ENCODE measurements at regions not wholly inside any gene's neighbourhood (a gene's known extent, or its start where the extent isn't known, plus 50 kb on each side); places are given as distances from the start of the nearest gene placed in this dataset.

DNA sequence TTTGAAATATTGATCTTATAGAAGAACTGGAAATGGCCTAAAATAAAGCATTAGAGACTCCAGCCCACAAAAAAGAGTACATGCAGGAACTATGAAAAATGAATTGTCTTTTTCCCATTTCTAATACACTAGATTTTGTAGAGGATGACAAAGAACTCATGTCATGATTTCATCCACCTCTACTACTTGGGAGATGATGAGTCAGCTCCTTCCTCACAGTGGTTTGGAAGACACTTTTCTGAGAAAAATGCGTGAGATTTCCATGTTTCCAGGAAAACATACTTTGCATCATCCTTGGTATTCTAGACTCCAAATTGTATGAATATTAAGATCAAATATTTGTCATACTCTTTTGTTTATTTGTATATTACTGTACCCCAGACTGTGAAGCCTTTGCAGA is 500.5 kb downstream of the FAM181B start:
- ATAC-seq (ENCODE audit: low FRiP score in 2 of 2) (no peak), DNase-seq (no peak)
- WGBS, 2 donors, result 87 to 97% methylated on average over 1 of the region's 1 CpG
- no peak overlapping the region for H3K4me3 ChIP-seq
- no peaks in the 10 kb centered on the region for H3K4me1 ChIP-seq
- H3K36me3 ChIP-seq, result no peaks in the 10 kb centered on the region
- H3K9me3 ChIP-seq, result no peaks in the 10 kb centered on the region
- H3K27me3 ChIP-seq, result no peaks in the 10 kb centered on the region
- no peak for TF ChIP-seq POLR2A (IDR thresholded peaks at IDR 0.05)
- H3K27ac ChIP-seq, result no peak overlapping the region

DNA sequence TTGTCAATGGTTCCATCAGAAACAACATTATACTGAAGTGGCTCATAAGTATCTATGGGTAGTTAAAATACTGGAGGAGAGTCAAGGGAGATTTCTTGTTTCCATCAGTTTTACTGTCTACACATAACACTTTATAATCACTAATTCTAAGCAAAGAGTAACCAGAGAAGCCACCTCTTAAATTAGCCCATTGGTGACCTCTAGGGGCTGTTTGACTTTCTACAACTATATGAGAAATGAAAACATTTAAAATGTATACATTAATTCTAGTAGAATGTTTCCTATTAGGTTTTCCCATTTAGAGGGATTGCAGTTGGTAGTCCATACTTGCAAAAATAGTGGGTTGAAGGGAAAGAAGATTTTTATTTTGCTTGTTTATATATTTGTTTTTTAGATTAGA is 504.3 kb downstream of the FAM181B start:
- no peak for ATAC-seq (ENCODE audit: low FRiP score in 2 of 2)

DNA sequence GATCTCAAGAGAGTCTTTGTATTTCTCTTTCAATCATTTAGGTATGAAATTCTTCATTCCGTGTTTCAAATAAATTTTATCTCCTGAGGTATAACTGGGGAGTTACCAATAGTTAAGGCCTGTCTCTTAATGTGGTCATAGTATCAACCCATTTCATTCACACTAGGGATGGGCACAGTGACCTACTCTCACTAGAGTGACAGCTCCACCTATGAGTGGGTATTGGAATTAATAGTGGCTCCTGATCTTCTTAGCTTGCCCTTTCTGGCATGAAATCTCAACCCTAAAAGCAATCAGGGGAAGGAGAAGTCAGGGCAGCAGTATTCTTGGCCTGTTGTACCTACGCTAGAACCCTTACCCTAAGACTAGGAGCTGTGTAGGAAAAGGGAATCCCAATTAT is 507.7 kb downstream of the FAM181B start:
- ATAC-seq (ENCODE audit: low FRiP score in 2 of 2) (no peak), DNase-seq (no peak)
- H3K9me3 ChIP-seq, result no peaks in the 10 kb centered on the region
- TF ChIP-seq EP300 (IDR thresholded peaks at IDR 0.05), result no peak
- no peak for TF ChIP-seq POLR2AphosphoS5 (IDR thresholded peaks at IDR 0.05)
- TF ChIP-seq, protein P1, sequence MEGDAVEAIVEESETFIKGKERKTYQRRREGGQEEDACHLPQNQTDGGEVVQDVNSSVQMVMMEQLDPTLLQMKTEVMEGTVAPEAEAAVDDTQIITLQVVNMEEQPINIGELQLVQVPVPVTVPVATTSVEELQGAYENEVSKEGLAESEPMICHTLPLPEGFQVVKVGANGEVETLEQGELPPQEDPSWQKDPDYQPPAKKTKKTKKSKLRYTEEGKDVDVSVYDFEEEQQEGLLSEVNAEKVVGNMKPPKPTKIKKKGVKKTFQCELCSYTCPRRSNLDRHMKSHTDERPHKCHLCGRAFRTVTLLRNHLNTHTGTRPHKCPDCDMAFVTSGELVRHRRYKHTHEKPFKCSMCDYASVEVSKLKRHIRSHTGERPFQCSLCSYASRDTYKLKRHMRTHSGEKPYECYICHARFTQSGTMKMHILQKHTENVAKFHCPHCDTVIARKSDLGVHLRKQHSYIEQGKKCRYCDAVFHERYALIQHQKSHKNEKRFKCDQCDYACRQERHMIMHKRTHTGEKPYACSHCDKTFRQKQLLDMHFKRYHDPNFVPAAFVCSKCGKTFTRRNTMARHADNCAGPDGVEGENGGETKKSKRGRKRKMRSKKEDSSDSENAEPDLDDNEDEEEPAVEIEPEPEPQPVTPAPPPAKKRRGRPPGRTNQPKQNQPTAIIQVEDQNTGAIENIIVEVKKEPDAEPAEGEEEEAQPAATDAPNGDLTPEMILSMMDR (IDR thresholded peaks at IDR 0.05), result no peak
- no peak for TF ChIP-seq POLR2A (IDR thresholded peaks at IDR 0.05)
- H3K4me3 ChIP-seq, result no peak overlapping the region
- WGBS, 2 donors, result 78 to 81% methylated on average over 2 of the region's 2 CpGs
- H3K36me3 ChIP-seq, result no peaks in the 10 kb centered on the region
- no peaks in the 10 kb centered on the region for H3K4me1 ChIP-seq
- no peaks in the 10 kb centered on the region for H3K27me3 ChIP-seq
- no peak overlapping the region for H3K27ac ChIP-seq

More for the DNA sequence above, 504.3 kb downstream of the FAM181B start:
- Histone ChIP-seq H3K36me3 (no peaks in the 10 kb centered on the region), H3K27ac (no peak overlapping the region), H3K4me1 (no peaks in the 10 kb centered on the region), H3K9me3 (no peaks in the 10 kb centered on the region), H3K27me3 (no peaks in the 10 kb centered on the region), H3K4me3 (no peak overlapping the region)
- DNase-seq, result no peak
- TF ChIP-seq POLR2AphosphoS5 (IDR thresholded peaks at IDR 0.05), result no peak
- no peak for TF ChIP-seq POLR2A (IDR thresholded peaks at IDR 0.05)
- TF ChIP-seq, protein P1 (IDR thresholded peaks at IDR 0.05), result no peak
- no peak for TF ChIP-seq EP300 (IDR thresholded peaks at IDR 0.05)

DNA sequence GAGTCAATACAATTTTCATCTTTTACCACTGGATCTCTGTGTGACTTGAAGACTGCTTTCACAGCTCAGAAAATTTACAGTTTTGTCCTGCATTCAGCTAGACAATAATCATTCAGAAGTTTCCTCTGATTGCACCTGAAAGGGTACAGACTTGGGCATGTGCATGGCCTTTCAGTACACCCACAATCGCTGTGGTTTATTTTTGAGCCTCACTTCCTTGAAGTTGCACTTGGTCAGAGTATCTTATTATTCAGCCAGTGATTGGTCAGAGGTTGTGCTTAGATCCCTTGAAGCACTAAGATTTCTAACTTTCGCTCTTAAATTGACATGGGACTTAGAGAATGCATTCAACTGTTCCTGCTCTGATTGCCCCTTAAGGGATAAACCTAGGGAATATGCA is 508.2 kb downstream of the FAM181B start:
- Histone ChIP-seq H3K4me1 (no peaks in the 10 kb centered on the region), H3K4me3 (no peak overlapping the region), H3K27ac (no peak overlapping the region), H3K27me3 (no peaks in the 10 kb centered on the region), H3K36me3 (no peaks in the 10 kb centered on the region), H3K9me3 (no peaks in the 10 kb centered on the region)
- 73 to 81% methylated on average over 2 of the region's 2 CpGs for WGBS, 2 donors
- no peak for DNase-seq
- no peak for ATAC-seq (ENCODE audit: low FRiP score in 2 of 2)
- TF ChIP-seq EP300 (IDR thresholded peaks at IDR 0.05) (no peak), POLR2A (IDR thresholded peaks at IDR 0.05) (no peak)

DNA sequence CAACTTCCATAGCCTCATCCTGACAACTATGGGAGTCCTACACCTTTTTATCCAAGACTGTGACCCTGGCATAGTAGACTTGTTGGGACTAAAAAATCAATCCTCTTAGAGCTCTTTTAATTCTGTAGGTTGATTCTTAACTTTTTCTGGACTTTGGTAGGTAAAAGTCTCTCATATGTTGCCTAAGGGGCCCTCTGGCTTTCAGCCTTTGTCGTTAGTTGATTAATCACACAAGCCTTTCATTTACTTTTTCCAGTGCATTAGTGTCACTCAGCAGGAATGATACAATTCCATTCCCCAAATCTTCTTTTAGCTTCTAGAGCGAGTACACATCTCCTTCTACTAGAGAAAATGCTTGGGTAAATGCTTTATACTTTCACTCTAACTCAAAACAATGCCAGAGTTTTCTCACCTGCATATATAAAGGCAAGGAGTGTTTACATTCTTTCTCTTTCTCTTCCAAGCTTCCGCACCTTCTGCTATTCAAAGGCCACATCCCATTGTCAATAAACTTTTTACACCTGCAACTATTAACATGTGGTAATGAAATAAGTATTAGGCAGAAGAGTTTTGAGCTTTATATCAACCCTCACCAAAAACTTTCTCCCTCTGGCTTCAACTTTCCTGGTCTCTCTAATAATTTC is 516.6 kb downstream of the FAM181B start:
- TF ChIP-seq EP300 (IDR thresholded peaks at IDR 0.05) (no peak), POLR2AphosphoS5 (IDR thresholded peaks at IDR 0.05) (no peak), POLR2A (IDR thresholded peaks at IDR 0.05) (no peak)
- Histone ChIP-seq H3K27ac (no peak overlapping the region), H3K36me3 (no peaks in the 10 kb centered on the region), H3K4me1 (no peaks in the 10 kb centered on the region), H3K27me3 (no peaks in the 10 kb centered on the region), H3K4me3 (no peak overlapping the region), H3K9me3 (no peaks in the 10 kb centered on the region)
- no peak for DNase-seq
- ATAC-seq (ENCODE audit: low FRiP score in 2 of 2), result no peak
- 58 to 69% methylated on average over 3 of the region's 3 CpGs for WGBS, 2 donors

DNA sequence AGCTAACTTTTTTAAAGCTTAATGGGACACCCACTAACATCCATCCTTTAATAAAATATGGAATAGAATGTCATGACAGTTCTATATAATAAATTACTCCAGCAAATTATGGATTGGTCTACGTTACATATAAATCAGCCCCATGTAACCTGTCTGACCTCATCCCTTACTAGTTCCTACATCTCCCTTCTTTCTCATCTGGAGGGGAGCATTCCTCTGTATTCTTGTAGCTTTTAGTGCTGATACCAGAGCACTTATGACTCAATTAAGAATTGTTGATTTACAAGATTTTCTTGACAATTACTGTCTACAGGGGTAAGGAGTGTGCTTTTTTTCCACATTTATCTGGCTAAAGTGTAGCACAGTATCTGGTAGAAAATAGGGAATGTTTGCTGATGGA is 523.7 kb downstream of the FAM181B start:
- no peak for DNase-seq
- Histone ChIP-seq H3K36me3 (no peaks in the 10 kb centered on the region), H3K27ac (no peak overlapping the region), H3K9me3 (no peaks in the 10 kb centered on the region), H3K4me3 (no peak overlapping the region), H3K27me3 (no peaks in the 10 kb centered on the region), H3K4me1 (no peaks in the 10 kb centered on the region)
- TF ChIP-seq EP300 (IDR thresholded peaks at IDR 0.05) (no peak), POLR2A (IDR thresholded peaks at IDR 0.05) (no peak), POLR2AphosphoS5 (IDR thresholded peaks at IDR 0.05) (no peak)
- TF ChIP-seq, protein P1 (IDR thresholded peaks at IDR 0.05), result no peak
- ATAC-seq (ENCODE audit: low FRiP score in 2 of 2), result no peak
- WGBS, 2 donors, result 76 to 89% methylated on average over 1 of the region's 1 CpG
